Eye (tissue), 1 donor: ENCODE measurements at regions not wholly inside any gene's neighbourhood (a gene's known extent, or its start where the extent isn't known, plus 50 kb on each side); places are given as distances from the start of the nearest gene placed in this dataset.

ENCODE experiments used
- DNase-seq: peaks from one replicate; pipeline ENCODE4 v3.0.0-alpha.2; 2015

DNA sequence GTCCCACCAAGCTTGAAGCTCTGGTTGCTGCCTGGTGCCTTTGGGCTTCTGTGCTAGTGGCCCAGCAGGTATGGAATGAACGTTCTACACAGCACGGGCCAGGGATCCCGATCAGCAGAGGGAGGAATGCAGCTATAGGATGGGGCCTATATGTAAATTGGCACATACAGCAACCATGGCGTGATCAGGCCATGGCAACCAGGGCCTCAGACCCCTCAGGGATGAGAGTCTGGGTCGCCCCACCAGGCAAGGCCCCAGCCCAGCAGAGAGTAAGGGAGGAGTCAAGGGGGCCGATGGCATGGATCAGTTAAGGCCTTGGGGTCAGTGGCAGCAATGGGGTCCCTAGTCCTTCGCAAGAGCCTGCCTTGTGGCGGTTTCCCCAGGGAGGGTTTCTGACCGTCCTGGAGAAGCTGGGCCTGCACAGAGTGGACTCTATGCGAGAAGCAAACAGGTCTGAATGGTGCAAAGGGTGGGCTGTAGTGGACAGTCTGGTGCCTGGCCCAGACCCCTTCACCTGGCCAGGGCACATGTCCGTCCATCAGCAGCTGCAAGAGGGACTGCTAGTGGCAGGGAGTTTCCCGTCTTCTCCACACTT, 98.2 kb upstream of the SLC22A11 start:
- DNase-seq: no peak

- no peak for DNase-seq
Observed at GRCh38 chr11:64458997-64459396, 96.7 kb upstream of the SLC22A11 start.

DNA sequence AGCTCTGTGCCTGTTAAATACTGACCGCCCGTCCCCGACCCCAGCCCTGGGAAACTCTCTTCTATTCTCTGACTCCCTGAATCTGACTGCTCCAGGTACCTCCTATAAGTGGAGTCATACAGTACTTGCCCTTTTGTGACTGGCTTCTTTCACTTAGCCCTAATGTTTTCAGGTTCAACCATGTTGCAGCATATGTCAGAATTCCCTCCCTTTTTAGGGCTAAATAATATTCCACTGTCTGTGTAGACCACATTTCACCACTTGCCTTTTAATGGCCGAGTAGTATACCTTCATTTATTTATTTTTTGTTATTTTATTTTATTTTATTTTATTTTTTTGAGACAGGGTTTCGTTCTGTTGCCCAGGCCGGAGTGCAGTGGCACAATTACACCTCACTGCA, 96.1 kb upstream of the SLC22A11 start:
- no peak for DNase-seq

GRCh38 chr11:64461081-64461480, 94.7 kb upstream of the SLC22A11 start:
- no peak for DNase-seq

DNA sequence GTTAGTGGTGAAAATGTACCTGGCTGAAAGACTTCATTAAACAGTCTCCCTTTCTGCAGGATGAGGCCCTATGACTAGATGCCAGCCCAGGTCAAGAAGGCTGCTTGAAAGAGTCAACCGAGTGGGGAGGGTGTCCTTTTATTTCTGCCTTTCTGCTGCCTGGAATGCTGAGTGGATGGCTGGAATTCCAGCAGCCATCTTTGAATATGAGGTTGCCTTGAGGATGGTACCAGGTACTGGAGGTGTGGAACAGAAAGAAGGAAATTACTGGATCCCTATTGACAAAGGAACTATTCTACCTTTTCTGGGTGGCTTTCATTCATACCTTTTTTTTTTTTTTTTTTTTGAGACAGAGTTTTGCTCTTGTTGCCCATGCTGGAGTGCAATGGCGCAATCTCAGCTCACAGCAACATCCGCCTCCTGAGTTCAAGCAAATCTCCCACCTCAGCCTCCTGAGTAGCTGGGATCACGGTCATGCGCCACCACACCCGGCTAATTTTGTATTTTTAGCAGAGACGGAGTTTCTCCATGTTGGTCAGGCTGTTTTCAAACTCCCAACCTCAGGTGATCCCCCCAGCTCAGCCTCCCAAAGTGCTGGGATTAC, 89.5 kb upstream of the SLC22A11 start:
- no peak for DNase-seq

GRCh38 chr11:64469288-64469687, 86.5 kb upstream of the SLC22A11 start:
- no peak for DNase-seq

GRCh38 chr11:64472593-64473455, 82.9 kb upstream of the SLC22A11 start:
- DNase-seq: no peak

DNA sequence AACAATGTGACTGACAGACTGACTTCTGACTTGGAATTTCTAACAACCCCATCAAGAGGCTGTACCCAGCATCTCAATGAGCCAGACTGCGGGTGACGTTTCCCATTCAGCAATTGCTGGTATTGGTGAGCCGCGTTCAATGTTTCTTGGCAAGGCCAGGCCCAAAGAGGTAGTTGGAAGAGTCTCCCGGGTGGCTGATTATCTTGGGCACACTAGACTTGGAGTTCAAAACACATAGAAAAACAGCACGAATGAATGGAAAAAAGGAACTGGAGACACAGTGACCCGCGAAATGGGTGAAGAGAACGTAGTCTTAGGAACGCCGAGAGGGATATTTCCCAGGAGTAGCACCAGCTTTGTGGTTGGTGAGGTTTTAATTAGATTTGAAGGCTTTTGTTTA, 81.1 kb upstream of the SLC22A11 start:
- peak; percentile 30 for DNase-seq

DNA sequence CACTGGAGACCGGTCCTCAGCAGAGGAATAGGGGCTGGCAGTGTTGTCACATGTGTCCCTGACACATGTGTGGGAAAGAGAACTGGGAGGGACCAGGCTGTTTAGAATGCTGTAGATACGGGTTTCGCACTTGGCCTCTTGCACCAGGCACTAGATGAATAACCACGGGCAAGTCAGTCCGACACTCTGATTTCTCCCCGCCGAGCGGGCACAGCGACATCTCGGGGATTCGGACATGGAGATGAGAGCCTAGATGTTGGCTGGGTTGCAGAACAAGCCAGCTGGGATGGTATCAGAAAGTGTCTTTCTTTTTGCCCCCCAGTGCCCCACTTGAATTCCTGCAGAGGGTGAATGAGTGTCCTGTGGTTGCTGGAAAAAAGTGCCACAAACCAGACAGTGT, 80.6 kb upstream of the SLC22A11 start:
- DNase-seq: no peak

DNA sequence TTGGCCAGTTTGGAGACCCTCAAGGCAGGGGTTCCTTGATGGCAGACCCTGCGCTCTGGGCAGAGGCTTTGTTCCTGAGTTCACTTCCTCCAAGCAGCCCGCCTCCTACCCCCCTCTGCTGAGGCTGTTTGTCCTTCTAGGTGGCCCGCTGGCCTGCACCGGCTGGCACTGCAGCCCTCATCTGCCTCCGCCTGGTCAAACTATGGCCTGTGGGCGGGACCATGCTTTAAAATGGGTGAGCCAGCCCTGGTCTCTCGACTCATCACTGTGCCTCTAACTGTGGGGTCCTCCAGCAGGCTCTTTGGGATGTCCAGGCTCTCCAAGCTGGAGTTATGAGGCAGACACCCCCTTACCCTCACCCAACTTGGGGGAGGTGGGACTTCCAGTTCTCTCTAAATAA, 78.9 kb upstream of the SLC22A11 start:
- no peak for DNase-seq

GRCh38 chr11:64477675-64478074, 78.1 kb upstream of the SLC22A11 start:
- no peak for DNase-seq

GRCh38 chr11:64482588-64482987, 73.2 kb upstream of the SLC22A11 start:
- no peak for DNase-seq

DNA sequence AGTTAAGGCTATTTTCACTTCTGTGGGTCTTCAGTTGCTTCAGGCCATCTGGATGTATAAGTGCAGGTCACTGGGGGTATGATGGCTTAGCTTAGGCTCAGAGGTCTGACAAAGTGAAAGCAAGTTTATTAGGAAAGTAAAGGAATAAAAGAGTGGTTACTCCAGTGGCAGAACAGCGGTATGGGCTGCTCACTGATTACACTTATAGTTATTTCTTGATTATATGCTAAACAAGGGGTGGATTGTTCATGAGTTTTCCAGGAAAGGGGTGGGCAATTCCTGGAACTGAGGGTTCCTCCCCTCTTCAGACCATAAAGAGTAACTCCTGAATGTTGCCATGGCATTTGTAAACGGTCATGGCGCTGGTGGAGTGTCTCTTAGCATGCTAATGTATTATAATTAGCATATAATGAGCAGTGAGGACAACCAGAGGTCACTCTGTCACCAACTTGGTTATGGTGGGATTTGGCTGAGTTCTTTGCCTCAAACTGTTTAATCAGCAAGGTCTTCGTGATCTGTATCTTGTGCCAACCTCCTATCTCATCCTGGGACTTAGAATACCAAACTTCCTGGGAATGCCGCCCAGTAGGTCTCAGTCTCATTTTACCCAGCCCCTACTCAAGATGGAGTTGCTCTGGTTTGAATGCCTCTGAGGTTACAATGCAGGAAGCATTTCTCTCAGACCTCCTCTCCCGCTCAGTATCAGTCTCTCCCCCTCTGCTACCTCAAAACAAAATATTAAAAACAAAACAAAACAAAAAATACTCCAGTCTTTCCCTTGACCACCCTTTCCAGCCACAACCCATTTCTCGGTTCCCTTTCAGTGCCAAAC, 71.3 kb upstream of the SLC22A11 start:
- DNase-seq: no peak

DNA sequence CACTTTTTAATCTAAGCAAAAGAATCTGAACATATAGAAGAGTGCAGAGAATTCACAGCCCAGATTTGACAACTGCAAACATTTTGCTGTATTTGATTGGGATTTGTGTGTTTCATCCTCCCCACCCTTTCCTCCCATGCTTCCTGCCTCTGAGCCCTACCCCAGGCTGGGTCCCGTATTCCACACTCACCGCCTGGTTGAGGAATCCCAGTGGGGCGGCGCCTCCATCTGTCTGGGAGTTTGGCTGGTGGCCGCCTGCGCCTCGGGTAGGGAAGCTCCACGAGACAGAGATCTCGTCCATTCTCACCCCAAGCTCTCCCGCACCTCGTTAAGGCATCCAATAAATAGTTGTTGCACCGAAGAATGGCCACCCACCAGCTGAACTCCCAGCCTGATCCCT, 70.7 kb upstream of the SLC22A11 start:
- DNase-seq: no peak

DNA sequence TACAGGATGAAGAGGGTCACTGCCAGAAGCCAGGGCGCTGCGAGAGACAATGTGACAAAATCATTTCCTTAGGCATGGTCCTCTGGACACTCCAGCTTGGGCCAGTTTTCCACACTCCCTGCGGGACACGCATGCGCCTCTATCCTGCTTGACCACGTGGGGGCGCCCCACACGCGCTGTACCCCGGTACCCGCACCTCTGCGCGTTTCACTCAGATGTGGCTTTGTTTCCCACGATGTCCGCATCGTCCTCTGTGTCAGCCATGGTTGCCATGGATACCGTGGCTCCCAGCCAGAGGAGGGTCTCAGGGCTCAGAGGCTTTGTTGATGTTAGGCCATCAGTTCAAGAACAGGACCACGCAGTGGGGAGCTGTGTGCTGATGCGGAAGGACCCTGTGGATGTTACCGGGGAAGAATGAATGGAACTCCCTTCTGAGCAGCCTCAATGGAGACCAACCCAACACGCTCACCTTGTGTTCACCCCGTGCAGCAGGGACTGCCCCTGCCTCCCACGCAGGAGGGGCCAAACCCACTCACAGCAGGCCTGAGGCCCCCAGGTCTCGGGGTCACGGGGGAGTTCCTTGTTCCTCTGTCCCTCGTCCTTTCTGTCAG, 65.8 kb upstream of the SLC22A11 start:
- DNase-seq: peak; percentile 93

- no peak for DNase-seq
Observed at GRCh38 chr11:64490562-64491216, 65.1 kb upstream of the SLC22A11 start.

GRCh38 chr11:64492561-64492960, 63.2 kb upstream of the SLC22A11 start:
- DNase-seq: no peak

- DNase-seq: no peak
Observed at GRCh38 chr11:64498136-64498535, 57.6 kb upstream of the SLC22A11 start.

- DNase-seq: no peak
Observed at GRCh38 chr11:64499261-64500004, 56.3 kb upstream of the SLC22A11 start.

DNA sequence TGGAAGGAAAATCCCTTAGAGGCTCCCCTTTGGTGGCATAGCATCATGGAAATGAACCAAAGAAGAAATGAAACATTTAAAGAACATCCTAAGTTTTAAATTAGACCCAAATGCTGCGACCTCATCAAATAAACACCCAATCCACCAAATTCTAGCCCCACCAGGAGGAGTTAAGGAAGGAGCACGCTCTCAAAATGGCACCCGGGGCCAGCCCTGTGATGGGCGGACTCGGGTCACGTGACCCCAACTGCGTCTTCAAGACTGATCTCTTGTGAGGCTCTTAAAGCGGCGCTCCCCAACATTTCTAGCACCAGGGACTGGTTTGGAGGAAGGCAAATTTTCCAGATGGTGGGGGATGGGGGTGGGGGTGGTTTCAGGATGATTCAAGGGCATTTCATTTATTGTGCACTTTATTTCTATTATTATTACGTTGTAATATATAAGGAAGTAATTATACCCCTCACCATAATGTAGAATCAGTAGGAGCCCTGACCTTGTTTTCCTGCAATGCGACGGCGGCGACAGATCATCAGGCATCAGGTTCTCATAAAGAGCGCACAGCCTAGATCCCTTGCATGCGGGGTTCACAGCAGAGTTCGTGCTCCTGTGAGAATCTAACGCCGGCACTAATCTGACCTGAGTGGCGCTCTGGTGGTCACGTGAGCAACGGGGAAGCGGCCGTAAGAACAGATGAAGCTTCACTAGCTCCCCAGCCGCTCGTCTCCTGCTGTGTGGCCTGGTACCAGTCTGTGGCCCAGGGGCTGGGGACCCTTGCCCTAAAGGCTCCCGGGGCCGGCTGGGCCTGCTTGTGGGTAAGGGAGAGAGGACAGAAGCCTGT, 55.3 kb upstream of the SLC22A11 start:
- DNase-seq: peak; percentile 39
